Suprapubic skin (tissue), 4 donors: ENCODE measurements at regions not wholly inside any gene's neighbourhood (a gene's known extent, or its start where the extent isn't known, plus 50 kb on each side); places are given as distances from the start of the nearest gene placed in this dataset.

Experiments used
- DNase-seq, 2 donors: peaks; one replicate each; pipeline ENCODE4 v3.0.0-alpha.2; 2019; ENCODE audit warnings: low spot score in 2 of 2
- H3K27ac ChIP-seq: fragments of 200-600 bp; sonication (generic); one replicate; pipeline ENCODE4 v1.5.1; 2019
- H3K27me3 ChIP-seq: fragments of 200-600 bp; sonication (generic); one replicate; pipeline ENCODE4 v1.5.1; 2019
- H3K36me3 ChIP-seq: fragments of 200-600 bp; sonication (generic); one replicate; pipeline ENCODE4 v1.5.1; 2019
- H3K4me1 ChIP-seq: fragments of 200-600 bp; sonication (generic); one replicate; pipeline ENCODE4 v1.5.1; 2019
- H3K4me3 ChIP-seq: fragments of 200-600 bp; sonication (generic); one replicate; pipeline ENCODE4 v1.5.1; 2019; ENCODE audit warnings: mild to moderate bottlenecking
- H3K9me3 ChIP-seq: fragments of 200-600 bp; sonication (generic); one replicate; pipeline ENCODE4 v1.5.1; 2019
- EP300 ChIP-seq: sonication (generic); formaldehyde crosslinking; IDR thresholded peaks from one replicate; pipeline ENCODE4 v1.6.1; 2017; ENCODE audit warnings: antibody characterized with exemption
- POLR2A ChIP-seq, 2 donors: fragments of 450-650 bp; IDR thresholded peaks; one replicate each; pipeline ENCODE4 v1.6.1; 2017; ENCODE audit warnings: antibody characterized with exemption in 2 of 2, mild to moderate bottlenecking in 2 of 2, moderate library complexity in 2 of 2
- POLR2AphosphoS5 ChIP-seq, 3 donors: sonication (generic); formaldehyde crosslinking; IDR thresholded peaks; one replicate each; pipeline ENCODE4 v1.6.1; 2017; ENCODE audit warnings: antibody characterized with exemption in 3 of 3
- WGBS: methylation state at CpG from one replicate; pipeline ENCODE4 v1.1.5; 2018; 5-methylcytosine and 5-hydroxymethylcytosine counted together
- TF ChIP-seq, protein P1 (sequence below), 2 donors: fragments of 200-600 bp in 1 of 2; fragments of 450-650 bp in 1 of 2; sonication (generic) in 1 of 2; IDR thresholded peaks; one replicate each; pipeline ENCODE4 v1.5.1; 2016 to 2019; ENCODE audit warnings: antibody characterized with exemption in 2 of 2, mild to moderate bottlenecking in 1 of 2, moderate library complexity in 1 of 2

DNA sequence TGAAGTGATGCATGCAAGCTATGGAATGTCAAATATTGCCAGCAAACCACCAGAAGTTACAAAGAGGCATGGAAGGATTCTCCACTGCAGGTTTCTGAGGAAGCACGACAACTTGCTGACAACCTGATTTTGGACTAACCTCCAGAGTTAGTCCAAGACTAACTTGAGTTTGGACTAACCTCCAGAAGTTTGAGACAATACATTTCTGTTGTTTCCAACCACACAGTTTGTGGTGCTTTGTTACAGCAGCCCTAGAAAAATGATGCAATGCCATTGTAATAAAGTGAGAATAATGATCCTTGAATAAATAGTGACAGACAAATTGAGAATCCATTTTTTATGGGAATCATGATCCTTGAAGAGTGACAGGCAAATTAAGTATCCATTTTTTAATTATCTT, 169.9 kb upstream of the HDDC2 start:
- H3K27ac ChIP-seq: no peak overlapping the region

DNA sequence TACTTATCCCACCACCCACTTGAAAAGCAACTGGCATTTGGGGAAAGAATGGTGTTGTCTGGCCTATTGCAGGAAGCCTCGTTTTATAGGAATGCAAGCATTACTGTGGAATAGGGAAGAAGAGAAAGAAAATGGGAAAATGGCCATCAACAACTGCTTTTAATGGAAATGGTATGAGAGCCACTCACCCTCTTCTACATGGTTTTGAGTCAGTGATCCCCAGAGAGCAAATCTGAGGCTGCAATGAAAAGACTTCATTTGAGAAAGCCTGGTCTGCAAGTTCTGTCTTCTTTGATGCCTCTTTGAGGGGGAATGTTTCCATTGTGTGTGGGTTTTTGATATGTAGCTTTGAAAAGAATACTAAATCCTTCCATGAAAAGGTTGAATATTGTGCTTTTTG, 172.3 kb upstream of the HDDC2 start:
- Histone ChIP-seq H3K4me1 (no peaks in the 10 kb centered on the region), H3K36me3 (no peaks in the 10 kb centered on the region), H3K27ac (no peak overlapping the region), H3K9me3 (no peaks in the 10 kb centered on the region), H3K27me3 (no peaks in the 10 kb centered on the region), H3K4me3 (no peak overlapping the region)
- TF ChIP-seq POLR2A (IDR thresholded peaks at IDR 0.05): no peak
- TF ChIP-seq, protein P1, sequence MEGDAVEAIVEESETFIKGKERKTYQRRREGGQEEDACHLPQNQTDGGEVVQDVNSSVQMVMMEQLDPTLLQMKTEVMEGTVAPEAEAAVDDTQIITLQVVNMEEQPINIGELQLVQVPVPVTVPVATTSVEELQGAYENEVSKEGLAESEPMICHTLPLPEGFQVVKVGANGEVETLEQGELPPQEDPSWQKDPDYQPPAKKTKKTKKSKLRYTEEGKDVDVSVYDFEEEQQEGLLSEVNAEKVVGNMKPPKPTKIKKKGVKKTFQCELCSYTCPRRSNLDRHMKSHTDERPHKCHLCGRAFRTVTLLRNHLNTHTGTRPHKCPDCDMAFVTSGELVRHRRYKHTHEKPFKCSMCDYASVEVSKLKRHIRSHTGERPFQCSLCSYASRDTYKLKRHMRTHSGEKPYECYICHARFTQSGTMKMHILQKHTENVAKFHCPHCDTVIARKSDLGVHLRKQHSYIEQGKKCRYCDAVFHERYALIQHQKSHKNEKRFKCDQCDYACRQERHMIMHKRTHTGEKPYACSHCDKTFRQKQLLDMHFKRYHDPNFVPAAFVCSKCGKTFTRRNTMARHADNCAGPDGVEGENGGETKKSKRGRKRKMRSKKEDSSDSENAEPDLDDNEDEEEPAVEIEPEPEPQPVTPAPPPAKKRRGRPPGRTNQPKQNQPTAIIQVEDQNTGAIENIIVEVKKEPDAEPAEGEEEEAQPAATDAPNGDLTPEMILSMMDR (IDR thresholded peaks at IDR 0.05): no peak
- 27% methylated on average over 1 of the region's 1 CpG for WGBS
- no peak for DNase-seq

More for the DNA sequence above, 169.9 kb upstream of the HDDC2 start:
- no peak for DNase-seq
- Histone ChIP-seq H3K4me3 (no peak overlapping the region), H3K27me3 (no peaks in the 10 kb centered on the region), H3K36me3 (no peaks in the 10 kb centered on the region), H3K9me3 (no peaks in the 10 kb centered on the region), H3K4me1 (no peaks in the 10 kb centered on the region)
- TF ChIP-seq POLR2AphosphoS5 (IDR thresholded peaks at IDR 0.05): no peak
- TF ChIP-seq POLR2A (IDR thresholded peaks at IDR 0.05): no peak
- TF ChIP-seq EP300: no peak
- 92% methylated on average over 1 of the region's 1 CpG for WGBS

GRCh38 chr6:125477156-125477555, 175.4 kb upstream of the HDDC2 start:
- whole genome bisulfite sequencing: 75% methylated on average over 4 of the region's 4 CpGs
- TF ChIP-seq, protein P1 (IDR thresholded peaks at IDR 0.05): no peak
- no peak for TF ChIP-seq POLR2AphosphoS5 (IDR thresholded peaks at IDR 0.05)
- no peak for TF ChIP-seq EP300
- TF ChIP-seq POLR2A (IDR thresholded peaks at IDR 0.05): no peak
- DNase-seq: no peak
- no peaks in the 10 kb centered on the region for H3K9me3 ChIP-seq
- H3K4me1 ChIP-seq: no peaks in the 10 kb centered on the region
- H3K27ac ChIP-seq: no peak overlapping the region
- H3K27me3 ChIP-seq: no peaks in the 10 kb centered on the region
- H3K4me3 ChIP-seq: no peak overlapping the region
- no peaks in the 10 kb centered on the region for H3K36me3 ChIP-seq

GRCh38 chr6:125477844-125478243, 176.1 kb upstream of the HDDC2 start:
- H3K27me3 ChIP-seq: no peaks in the 10 kb centered on the region
- H3K27ac ChIP-seq: no peak overlapping the region
- 59% methylated on average over 3 of the region's 3 CpGs for WGBS
- H3K4me1 ChIP-seq: no peaks in the 10 kb centered on the region
- no peak for DNase-seq
- H3K36me3 ChIP-seq: no peaks in the 10 kb centered on the region
- TF ChIP-seq POLR2AphosphoS5 (IDR thresholded peaks at IDR 0.05) (no peak), POLR2A (IDR thresholded peaks at IDR 0.05) (no peak), EP300 (no peak)
- TF ChIP-seq, protein P1 (IDR thresholded peaks at IDR 0.05): no peak
- no peak overlapping the region for H3K4me3 ChIP-seq
- H3K9me3 ChIP-seq: no peaks in the 10 kb centered on the region

DNA sequence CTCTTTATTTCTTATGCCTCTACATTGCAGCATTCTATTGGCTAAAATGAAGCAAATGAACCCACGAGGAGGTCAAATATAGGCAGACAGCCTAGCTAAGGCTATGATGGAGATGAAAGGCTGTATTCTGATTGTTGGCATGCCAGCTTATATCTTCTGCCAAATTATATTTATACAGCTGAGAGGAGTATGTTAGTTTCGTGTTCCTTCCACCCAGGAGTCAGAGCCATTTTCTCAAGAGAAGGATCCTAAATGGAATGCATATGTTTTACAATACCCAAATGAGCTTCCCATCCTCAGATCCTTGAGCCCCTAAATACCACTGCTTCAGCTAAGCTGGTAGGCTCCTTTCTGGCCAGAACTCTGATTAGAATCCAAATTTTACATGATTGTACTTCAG, 178.4 kb upstream of the HDDC2 start:
- no peak overlapping the region for H3K27ac ChIP-seq
- no peak overlapping the region for H3K4me3 ChIP-seq
- no peaks in the 10 kb centered on the region for H3K4me1 ChIP-seq
- 54% methylated on average over 2 of the region's 2 CpGs for WGBS
- H3K9me3 ChIP-seq: no peaks in the 10 kb centered on the region
- DNase-seq: no peak
- H3K36me3 ChIP-seq: no peaks in the 10 kb centered on the region
- TF ChIP-seq, protein P1 (IDR thresholded peaks at IDR 0.05): no peak
- TF ChIP-seq POLR2AphosphoS5 (IDR thresholded peaks at IDR 0.05) (no peak), POLR2A (IDR thresholded peaks at IDR 0.05) (no peak), EP300 (no peak)
- H3K27me3 ChIP-seq: no peaks in the 10 kb centered on the region

DNA sequence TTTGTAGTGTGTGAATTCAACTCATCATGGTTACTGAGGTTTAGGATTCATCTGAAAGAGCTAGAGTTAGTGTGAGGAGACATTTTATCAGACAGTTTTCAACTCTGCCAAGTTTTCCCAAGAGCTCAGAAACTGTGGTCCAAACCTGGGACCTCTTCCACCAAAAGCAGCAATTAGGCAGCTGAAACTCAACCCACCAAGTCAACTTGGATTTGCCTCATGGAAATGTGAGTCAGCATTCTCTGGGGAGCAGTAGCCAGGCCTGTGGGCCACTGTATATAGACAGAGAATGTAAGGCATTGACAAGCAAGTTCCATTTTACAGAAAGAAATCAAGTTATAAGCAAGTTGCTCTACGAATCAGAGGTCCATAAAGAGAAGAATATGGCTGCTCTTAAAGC, 178.8 kb upstream of the HDDC2 start:
- Histone ChIP-seq H3K4me3 (no peak overlapping the region), H3K9me3 (no peaks in the 10 kb centered on the region), H3K27ac (no peak overlapping the region), H3K27me3 (no peaks in the 10 kb centered on the region), H3K36me3 (no peaks in the 10 kb centered on the region), H3K4me1 (no peaks in the 10 kb centered on the region)
- TF ChIP-seq EP300 (no peak), POLR2AphosphoS5 (IDR thresholded peaks at IDR 0.05) (no peak), POLR2A (IDR thresholded peaks at IDR 0.05) (no peak)
- TF ChIP-seq, protein P1 (IDR thresholded peaks at IDR 0.05): no peak
- WGBS: 68% methylated on average over 1 of the region's 1 CpG
- DNase-seq: no peak
